GM21576 (cell line): ENCODE measurements at regions not wholly inside any gene's neighbourhood (a gene's known extent, or its start where the extent isn't known, plus 50 kb on each side); places are given as distances from the start of the nearest gene placed in this dataset.

Experiments used
- ATAC-seq: cut with Tn5 transposase; IDR thresholded peaks from one replicate; pipeline ENCODE4 v1.9.1; 2021; ENCODE audit warnings: mild to moderate bottlenecking, moderate library complexity; ENCODE audit not compliant: unreplicated experiment

DNA sequence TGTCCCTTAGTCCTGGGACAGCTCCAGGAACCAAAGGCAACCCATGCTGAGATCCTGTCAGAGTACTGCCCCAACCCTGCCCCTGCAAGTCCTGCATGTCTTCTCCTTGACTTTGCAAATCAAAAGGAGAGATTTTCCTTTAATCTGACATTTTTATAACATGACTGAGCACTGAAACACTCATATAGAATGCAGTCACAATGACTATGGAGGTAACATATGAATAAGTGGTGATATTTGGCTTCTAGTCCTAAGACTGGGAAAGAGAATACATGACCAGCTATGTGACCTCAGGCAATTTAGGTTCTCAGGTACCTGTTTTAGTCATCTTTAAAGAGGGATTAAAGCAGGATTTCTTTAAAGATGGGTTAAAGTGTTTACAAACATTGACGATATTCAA lies 941.6 kb upstream of the CDH8 start:
- ATAC-seq: no peak

DNA sequence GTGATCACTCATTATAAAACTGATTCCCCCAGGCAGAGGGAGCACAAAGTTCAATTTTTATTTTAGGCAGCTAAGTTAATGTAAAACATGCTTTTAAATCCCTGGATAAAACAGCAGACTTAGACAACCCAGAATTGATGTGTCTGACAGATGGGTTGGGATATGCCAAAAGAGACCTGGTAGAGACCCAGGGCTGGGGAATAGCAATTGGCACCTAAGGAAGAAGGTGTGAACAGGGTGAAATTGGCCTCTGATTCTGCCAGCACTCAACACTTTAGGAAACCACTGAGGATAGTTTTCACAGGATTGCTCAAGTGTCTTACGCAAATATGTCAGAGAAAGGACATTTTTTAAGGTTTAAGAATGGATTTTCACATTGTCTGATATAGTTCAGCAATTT lies 938.2 kb upstream of the CDH8 start:
- ATAC-seq: no peak

DNA sequence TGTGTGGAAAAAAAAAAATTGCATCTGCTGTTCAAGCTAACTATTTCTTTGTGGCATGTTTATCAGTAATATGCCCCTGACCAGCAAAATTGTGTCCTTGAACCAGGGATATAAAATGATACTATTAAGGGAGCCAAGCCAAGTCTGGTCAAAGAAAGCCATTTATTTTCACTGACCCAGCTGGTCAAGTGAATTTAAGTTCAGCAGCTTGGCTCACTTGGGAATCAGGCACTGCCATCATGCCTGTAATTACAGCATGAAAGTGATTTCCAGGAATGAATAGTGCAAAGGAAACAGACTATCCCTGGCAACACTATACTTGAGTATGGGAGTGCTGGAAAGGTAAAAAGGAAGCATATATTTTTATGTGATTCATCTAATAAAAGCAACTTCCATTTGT lies 934.6 kb upstream of the CDH8 start:
- no peak for ATAC-seq

DNA sequence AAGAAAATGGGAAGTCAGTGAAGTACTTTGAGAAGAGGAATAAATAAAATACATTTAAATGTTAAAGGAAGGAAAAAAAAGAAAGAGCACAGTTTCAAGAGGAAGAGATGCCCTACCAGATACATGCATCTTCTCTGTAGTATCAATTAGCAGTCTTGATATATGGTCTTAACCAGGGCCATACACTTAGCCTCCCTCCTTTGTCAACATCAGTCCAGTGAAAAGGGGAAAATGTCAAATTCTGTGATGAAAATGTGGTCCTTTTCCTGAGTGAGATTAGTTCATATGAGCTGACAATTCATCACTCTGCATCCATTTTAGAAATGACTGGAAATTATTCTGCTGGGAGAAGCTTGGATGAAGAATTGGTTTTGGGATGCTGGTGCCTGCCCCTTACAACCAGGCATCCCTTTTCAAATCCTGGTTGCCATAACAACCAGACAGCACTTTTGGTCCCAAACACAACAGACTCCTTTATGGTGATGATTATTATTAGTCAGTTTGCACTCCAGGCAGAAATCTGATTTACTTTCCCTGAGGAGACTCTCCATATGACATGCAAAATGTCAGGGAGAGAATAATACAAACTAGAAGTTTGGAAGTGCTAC lies 933.6 kb upstream of the CDH8 start:
- ATAC-seq: no peak

DNA sequence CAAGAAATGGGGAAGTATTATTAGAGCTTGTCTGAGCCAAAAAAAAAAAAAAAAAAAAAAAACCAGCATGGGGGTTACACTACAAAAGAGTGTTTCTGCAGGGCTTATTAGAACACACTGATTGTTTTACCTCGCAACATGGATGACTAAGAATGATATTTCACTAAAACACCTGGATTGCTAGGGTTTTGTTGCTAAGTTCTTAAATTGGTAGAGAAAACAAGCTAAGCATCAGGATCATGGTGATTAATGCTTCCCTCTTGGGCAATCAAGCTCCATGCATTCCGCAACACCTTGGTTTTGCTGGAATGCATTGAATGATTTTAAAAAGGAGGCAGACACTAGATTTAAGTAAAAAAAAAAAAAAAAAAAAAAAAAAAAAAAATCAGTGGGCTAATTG lies 931.4 kb upstream of the CDH8 start:
- ATAC-seq: no peak

DNA sequence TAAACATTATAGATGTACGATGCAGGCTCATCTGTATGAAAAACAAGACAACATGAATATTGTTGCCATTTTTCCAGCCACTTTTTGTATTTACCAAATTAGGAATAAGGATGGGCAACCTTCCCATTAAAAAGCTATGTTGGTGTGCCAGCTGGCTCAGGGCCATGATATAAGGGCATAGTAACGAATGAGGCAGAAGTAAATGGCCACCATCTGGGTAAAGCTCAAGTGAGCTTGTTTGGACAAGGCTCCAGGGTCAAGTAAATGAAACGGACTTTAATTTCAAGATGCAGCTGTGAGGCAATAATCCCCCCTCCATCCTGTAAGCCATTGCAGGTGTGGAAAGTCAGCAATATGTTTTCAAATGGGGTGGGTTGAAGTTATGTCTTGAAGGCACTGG lies 930.9 kb upstream of the CDH8 start:
- no peak for ATAC-seq

DNA sequence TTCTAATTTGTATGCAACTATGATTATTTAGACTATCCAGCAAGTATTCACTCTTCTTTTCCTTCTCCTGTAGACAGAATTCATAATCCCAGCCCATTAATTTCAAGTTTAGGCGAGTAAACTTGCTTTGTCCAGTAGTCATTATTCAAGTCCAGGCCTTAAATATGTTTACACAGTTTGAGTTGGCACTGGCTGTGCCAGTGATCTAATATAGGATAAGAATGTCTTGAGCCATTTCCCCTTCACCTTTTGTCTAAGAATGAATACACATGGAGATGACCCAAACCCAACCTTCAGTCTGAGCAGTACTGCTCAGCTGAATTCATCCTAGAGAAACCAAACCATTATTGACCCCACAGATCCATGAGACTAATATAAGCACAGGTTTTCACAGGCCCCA lies 930.4 kb upstream of the CDH8 start:
- no peak for ATAC-seq

DNA sequence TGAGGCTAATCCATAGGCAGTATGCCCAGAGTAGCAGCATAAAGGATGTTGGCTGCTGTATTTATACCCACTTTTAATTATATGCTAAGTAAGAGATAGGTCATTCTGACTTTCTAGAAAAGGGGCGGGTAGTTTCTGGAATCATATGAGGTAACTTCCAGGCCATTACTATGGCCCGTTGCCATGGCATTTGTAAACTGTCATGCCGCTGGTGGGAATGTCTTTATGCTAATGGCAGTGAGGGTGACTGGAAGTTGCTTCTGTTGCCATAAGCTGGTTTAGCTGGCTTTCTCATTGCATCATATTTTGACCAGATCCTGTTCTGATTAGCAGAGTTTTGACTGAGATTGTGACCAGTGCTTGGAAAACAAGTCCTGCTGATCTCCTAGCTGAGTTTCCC lies 929.6 kb upstream of the CDH8 start:
- ATAC-seq: no peak

DNA sequence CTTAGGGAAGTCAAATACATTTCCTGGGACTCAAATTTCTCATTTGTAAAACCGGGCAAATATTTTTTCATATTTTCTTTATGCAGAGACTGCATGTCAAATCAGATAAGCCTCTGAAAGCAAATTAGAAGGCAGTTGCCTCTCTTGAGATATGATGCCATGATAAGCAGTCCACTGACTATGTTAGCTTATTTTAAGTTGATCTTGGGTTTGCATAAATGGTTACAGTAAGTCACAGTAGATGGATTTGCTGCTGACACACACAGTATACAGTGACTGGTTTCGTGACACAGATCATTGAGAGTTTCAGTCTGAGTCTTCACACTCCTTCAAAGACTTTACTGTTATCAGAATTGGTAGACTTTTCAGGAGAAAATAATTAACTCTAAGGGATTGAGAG lies 927.6 kb upstream of the CDH8 start:
- ATAC-seq: no peak

DNA sequence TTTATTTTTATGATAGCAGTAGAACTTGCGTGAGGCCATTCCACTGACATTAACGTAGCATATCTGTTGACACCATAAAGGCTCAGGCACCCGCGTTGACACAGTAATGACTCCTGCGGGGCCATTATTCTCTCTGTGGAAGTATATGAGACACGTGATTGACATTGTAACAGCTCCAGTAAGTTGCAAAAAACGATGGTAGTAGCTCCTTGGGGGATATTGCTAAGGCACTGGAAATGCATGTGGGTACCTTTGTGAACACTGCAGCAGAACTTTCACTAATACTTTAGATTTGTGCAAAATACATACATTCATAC lies 918.8 kb upstream of the CDH8 start:
- ATAC-seq: no peak

DNA sequence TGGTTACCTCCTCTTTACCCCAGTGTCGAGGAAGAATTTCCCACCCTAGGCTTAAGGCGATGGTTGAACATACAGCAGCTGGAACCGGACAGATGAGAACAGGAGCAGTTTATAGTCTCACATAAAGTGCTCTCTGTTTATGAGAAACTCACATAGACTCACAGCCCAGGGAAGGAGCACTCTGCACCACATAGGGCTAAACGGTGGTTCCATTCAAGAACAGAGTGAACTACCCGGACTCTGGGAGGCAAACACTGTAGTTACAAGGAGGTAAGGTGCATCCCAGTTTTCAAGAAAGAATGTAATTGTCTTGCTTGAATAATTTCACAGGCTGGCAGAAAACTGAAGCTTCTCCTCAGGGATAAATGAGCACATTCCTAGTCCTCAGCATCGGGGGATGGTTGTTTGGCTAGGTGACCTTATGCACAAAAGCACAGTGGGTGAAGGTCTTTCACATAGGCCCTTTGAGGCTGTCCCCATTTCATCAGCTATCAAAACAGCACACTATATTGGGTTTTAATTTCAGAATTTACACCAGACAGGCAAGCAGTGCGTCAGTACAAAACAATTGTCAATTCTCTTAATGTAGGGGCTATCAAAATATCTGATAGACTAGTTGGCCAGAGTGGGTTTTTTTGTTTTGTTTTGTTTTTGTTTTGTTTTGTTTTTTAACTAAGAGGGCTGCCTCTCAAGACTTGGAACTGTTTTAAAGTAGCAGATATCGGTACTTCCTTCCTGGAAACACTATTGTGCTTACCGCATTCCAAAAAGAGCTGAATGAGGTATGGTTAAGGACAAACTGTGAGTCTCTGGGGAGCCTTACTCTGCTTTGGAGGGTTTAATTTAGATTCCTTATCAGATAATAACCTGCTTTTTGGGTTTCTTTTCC lies 918.1 kb upstream of the CDH8 start:
- no peak for ATAC-seq

DNA sequence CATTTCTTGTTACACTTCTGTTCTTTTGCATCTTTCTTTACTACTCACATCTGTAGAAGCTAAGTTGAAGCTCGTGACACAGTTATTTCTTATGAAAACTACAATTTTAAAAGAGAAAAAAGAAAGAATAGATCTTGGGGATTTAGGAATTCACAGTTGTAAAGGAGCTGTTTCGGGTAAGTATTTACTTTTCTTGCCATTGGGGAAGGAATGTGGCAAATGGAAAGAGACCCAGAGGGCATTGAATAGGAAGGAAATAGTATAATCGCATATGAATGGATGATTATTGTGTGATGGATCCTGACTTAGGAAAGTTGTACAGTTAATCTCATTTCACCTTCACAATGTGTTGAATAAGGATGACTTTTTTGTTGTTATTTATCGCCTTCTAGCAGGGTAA lies 914.1 kb upstream of the CDH8 start:
- ATAC-seq: no peak

DNA sequence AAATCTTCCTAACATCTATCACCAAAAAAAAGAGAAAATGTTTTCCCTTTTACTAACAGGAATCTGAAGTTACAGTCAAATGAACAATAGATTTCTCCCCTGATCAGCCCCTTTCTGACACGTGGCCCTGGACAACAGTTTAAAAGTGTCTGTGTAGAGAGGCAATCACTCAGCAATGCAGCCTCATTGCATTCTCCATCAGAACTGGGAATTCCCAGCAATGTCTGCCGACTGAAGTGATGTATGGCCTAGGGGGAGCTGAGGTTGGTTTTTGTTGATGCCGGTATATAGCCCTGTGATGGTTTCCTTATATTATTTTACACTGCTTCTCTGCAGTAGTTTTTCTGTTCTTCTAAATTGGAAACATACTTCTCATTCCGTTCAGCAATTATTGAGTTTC lies 904.3 kb upstream of the CDH8 start:
- no peak for ATAC-seq

DNA sequence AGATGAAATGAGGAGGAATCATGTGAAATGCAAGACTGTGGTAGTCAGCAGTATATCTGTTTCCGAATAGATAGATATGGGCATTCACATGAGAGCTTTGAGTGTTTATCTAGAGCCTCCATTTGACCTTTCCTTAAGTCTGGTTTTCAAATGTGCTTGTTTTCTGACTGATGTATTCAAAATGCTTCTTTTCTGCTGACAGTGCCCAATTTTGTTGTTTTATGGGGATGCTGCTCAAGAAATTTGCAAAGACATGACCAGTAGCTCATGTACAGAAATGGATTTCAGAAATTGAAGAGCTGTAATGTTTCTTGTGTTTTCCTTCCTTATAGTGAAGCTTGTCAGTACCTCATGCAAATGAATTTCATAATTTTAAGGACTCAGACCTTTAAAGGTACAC lies 903.4 kb upstream of the CDH8 start:
- ATAC-seq: no peak

DNA sequence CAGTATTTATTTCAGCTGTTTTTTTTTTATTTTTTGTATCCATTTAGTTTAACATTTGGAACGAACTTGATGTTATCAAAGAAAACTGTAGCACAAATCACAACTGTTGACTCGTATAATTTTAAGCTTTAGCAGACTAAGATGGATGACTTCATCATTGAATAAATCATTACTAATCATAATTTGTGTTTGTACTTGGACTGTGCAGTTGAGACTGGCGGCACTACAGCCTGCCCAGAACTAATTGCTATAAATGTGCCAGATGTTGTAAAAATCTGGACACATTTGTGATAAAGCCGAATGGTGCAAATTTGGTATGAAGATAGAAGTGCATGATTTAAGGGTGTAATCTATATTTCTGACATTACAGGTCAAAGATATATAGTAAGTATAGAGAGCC lies 897.7 kb upstream of the CDH8 start:
- ATAC-seq: no peak

DNA sequence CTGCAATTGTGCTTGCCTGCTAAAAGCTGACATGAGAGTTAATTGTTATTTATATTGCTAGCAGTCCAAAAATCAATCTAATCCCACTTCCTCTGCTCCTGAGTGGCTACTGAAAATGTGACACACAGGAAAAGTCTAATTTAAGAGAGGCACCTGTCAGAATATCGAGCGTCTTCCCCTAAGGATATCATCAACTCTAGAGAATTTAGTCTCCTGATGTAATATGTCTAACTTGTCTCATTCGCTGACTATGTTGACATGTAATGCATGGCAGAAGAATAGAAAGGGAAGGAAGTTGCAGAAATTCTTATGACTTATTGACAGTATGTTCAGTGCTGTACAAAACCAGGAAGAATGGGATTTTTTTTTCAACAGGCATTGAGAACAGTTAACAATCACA lies 893.4 kb upstream of the CDH8 start:
- ATAC-seq: no peak

DNA sequence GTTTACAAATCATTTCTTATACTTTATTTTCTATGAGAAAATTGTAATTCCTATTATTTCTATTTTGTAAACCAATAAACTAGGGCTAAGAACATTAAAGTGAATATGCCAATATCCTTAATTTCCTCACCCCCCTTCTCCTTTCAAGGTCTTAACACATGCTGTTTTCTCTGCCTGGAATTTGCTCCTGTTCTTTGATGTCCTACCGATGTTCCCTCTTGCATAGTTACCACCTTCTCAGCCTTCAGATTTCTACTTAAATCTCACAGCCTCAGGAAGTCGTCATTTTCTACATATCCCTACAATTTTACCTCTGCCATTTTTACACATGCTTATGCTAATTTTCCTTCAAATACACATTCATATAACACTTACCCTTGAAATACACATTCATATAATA lies 890.9 kb upstream of the CDH8 start:
- no peak for ATAC-seq

DNA sequence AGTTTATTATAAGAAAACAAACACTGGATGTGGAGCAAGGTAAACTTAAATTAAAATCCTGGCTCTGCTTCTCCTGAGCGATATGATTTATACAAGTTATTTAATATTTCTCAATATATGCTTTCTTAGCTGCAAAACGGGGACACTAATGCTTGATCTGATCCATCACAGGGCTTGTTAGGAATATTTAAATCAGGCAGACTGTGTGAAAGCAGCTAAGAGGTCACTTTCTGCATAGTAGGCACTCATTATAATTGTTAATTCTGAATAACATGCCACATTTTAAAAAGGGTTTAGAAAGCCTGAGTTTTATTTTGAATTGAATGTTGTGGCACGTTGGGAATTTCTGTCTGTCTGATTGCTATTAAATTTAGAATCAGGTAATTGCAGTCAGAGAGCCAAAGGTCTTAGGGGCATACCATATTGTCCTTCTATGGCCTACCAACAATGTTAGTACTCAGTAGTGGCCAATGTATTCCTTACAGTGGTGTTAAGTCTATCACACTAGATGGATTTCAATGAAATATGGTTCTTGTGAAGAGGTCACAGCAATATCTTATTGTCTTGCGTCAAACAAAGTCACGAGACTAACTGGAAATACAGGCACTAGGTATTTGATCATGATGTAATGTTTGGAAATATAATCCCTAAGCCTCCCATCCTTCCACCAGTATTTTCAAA lies 890.0 kb upstream of the CDH8 start:
- ATAC-seq: no peak

DNA sequence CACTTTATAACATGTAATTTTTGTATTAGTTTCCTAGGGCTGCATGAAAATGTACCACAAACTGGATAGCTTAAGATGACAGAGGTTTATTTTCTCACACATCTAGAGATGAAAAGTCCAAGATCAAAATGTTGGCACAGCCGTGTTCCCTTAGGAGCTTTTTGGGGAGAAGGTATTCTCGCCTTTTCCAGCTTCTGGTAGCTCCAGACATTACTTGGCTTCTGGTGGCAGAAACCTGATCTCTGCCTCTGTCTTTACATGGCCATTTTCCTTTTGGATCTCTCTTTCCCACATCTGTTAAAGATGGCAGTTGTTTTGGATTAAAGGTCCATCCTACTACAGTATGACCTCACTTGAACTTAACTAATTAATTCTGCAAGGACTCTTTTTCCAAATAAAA lies 885.7 kb upstream of the CDH8 start:
- no peak for ATAC-seq

DNA sequence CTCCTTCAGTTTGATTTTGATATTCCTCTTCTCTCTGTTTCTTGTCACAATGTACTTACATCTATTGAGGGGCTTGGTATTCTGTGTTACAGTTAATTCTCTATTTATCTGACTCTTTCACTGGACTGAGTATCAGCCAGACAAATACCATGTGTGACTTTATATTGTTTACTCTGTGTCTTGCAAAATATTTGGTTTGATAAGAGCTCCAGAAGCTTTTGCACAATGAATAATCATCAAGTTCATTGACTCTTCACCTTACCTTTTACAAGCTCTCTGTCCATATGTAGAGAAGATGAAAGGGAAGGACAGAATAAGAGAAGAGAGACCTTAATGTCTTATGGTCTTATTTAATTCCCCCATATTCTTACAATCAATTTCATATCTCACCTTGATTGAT lies 877.7 kb upstream of the CDH8 start:
- no peak for ATAC-seq

DNA sequence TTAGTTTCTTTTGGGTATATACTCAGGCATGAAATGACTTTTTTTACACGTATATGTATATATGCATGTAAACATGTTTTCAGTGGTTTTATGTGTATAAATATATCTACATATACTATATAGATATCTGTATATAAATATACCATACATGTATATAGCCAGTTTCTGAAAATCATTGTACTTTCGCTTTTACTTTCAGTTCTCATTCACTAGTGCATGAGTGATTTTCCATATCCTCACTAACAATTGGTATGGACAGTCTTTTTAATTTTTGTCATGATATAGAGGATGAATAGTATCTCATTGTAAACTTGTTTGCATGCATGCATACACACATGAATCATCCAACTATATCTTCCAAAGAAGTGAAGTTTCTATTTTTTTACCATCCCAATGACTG lies 877.1 kb upstream of the CDH8 start:
- ATAC-seq: no peak

DNA sequence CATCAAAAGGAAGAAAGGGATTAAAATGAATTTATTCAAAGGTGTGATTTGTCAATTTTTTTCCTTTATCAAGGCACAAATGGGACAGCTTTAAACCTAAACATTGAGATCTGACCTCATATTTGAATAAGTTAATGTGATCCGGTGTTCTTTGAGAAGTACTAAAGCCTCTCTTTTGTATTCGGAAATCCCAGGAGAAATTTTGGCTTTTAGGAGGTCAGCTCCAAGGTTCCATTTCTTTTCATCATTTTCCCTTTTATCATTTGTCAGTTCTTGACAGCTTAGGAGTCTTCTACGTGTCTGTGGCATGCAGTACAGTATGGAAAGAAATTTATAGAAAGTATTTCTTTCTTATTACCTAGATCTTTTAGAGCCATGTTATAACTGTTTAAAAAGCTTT lies 873.4 kb upstream of the CDH8 start:
- ATAC-seq: no peak
